Neural cell (in vitro differentiated cells): ENCODE measurements at regions not wholly inside any gene's neighbourhood (a gene's known extent, or its start where the extent isn't known, plus 50 kb on each side); places are given as distances from the start of the nearest gene placed in this dataset.

Experiments used
- CTCF ChIP-seq: fragments of 450-650 bp; IDR thresholded peaks from 2 replicates; pipeline ENCODE4 v1.5.1; 2014; ENCODE audit warnings: antibody characterized with exemption, mild to moderate bottlenecking, moderate library complexity; ENCODE audit not compliant: poor library complexity, severe bottlenecking
- EP300 ChIP-seq: fragments of 450-650 bp; conservative IDR thresholded peaks from 2 replicates; pipeline ENCODE4 v1.6.1; 2014; ENCODE audit warnings: antibody characterized with exemption, mild to moderate bottlenecking, moderate library complexity; ENCODE audit not compliant: poor library complexity, severe bottlenecking
- EZH2 ChIP-seq: fragments of 200-600, 300-800 bp; shearing (Covaris generic), sonication (generic); IDR thresholded peaks from 2 replicates; pipeline ENCODE4 v1.6.1; 2014; ENCODE audit warnings: antibody characterized with exemption, low read length, borderline replicate concordance, mild to moderate bottlenecking; ENCODE audit not compliant: insufficient read depth, poor library complexity, severe bottlenecking
- MXI1 ChIP-seq: fragments of 450-650 bp; conservative IDR thresholded peaks from 2 replicates; pipeline ENCODE4 v1.6.1; 2014; ENCODE audit warnings: antibody characterized with exemption, mild to moderate bottlenecking; ENCODE audit not compliant: poor library complexity, severe bottlenecking
- POLR2AphosphoS5 ChIP-seq: IDR thresholded peaks from 2 replicates; pipeline ENCODE4 v1.6.1; 2012
- RAD21 ChIP-seq: fragments of 450-650 bp; conservative IDR thresholded peaks from 2 replicates; pipeline ENCODE4 v1.6.1; 2014; ENCODE audit warnings: antibody characterized with exemption, mild to moderate bottlenecking, moderate library complexity
- REST ChIP-seq: IDR thresholded peaks from 2 replicates; pipeline ENCODE4 v1.6.1; 2012; ENCODE audit warnings: borderline replicate concordance
- SMC3 ChIP-seq: fragments of 450-650 bp; conservative IDR thresholded peaks from 2 replicates; pipeline ENCODE4 v1.6.1; 2014; ENCODE audit warnings: antibody characterized with exemption, mild to moderate bottlenecking, moderate library complexity; ENCODE audit not compliant: poor library complexity
- TAF1 ChIP-seq: IDR thresholded peaks from 2 replicates; pipeline ENCODE4 v1.6.1; 2012; ENCODE audit warnings: low read depth

GRCh38 chr7:131747658-131748232 lies 191.3 kb upstream of the PODXL start:
- TF ChIP-seq EP300 (no peak), CTCF (no peak), EZH2 (no peak), TAF1 (no peak), RAD21 (no peak), POLR2AphosphoS5 (no peak), MXI1 (no peak), REST (no peak), SMC3 (no peak)
